HepG2 (cell line): ENCODE measurements at regions not wholly inside any gene's neighbourhood (a gene's known extent, or its start where the extent isn't known, plus 50 kb on each side); places are given as distances from the start of the nearest gene placed in this dataset.

Experiments used
- ATAC-seq: fragments of 200-7000 bp; cut with Tn5 transposase; 3 replicates; pipeline ENCODE4 v1.9.1; 2020; ENCODE audit warnings: mild to moderate bottlenecking, moderate library complexity
- BruUV-seq: library from RNA; stranded (reverse); fragments of 400-500 nt; replicated peaks from 2 replicates; lab custom pipeline; 2021; lab: Mats Ljungman, UMichigan
- CTCF ChIA-PET: fragments of 300-600 bp; formaldehyde crosslinking; extraction: SDS; loops from one replicate; lab custom pipeline; 2021; ENCODE audit warnings: low total read pairs, inconsistent platforms, low intra/inter-chr PET ratio; lab: Yijun Ruan, JAX
- POLR2A ChIA-PET: fragments of 350-600 bp; sonication (Branson Sonifier 250); formaldehyde crosslinking; loops from one replicate; lab custom pipeline; 2020; ENCODE audit warnings: antibody characterized with exemption, inconsistent platforms; lab: Yijun Ruan, JAX
- DNase-seq: peaks from one replicate; pipeline ENCODE4 v3.0.0-alpha.2; 2015; ENCODE audit warnings: low spot score
- FAIRE-seq: peaks from 3 replicates; lab custom pipeline; 2011; peaks lifted over from hg19 to GRCh38; lab: Jason Lieb, UNC
- H2AFZ ChIP-seq: one replicate; pipeline ENCODE4 v1.6.1; 2011; ENCODE audit warnings: low read length, inconsistent platforms
- H3K27ac ChIP-seq: fragments of 300-600 bp; 3 replicates; pipeline ENCODE4 v1.8.0; 2011; ENCODE audit warnings: mixed run types, mild to moderate bottlenecking, mixed read lengths, low read length, inconsistent platforms; ENCODE audit not compliant: insufficient read depth; ENCODE audit errors: extremely low read length
- H3K27me3 ChIP-seq, 2 experiments: fragments of 200-600 bp in 1 of 2; 2 replicates in 1 of 2; 3 replicates in 1 of 2; pipeline versions ENCODE4 v1.6.0 to v1.8.0; 2011; ENCODE audit warnings: low read length in 2 of 2, mild to moderate bottlenecking in 2 of 2, moderate library complexity in 2 of 2, inconsistent platforms in 1 of 2; ENCODE audit not compliant: insufficient read depth in 2 of 2, control insufficient read depth in 1 of 2
- H3K36me3 ChIP-seq, 2 experiments: fragments of 200-600 bp in 1 of 2; replicated peaks in 1 of 2; 2 replicates in 1 of 2; 3 replicates in 1 of 2; pipeline versions ENCODE4 v1.5.1 to v1.8.0; 2011; ENCODE audit warnings: low read length in 2 of 2, inconsistent platforms in 1 of 2; ENCODE audit not compliant: insufficient read depth in 2 of 2, control insufficient read depth in 1 of 2
- H3K4me1 ChIP-seq: 2 replicates; pipeline ENCODE4 v1.5.1; 2012; ENCODE audit warnings: low read length, inconsistent platforms; ENCODE audit not compliant: insufficient read depth
- H3K4me2 ChIP-seq: 2 replicates; pipeline ENCODE4 v1.6.0; 2011; ENCODE audit warnings: low read depth, low read length, inconsistent platforms
- H3K4me3 ChIP-seq, 3 experiments: fragments of 200-600 bp in 1 of 3; sonication (generic), shearing (Covaris generic) in 1 of 3; replicated peaks in 1 of 3; 2 replicates each; pipeline ENCODE4 v1.5.1; 2011 to 2016; ENCODE audit warnings: low read length in 3 of 3, inconsistent platforms in 2 of 3, low read depth in 2 of 3, mild to moderate bottlenecking in 2 of 3, control low read depth in 1 of 3, mixed read lengths in 1 of 3; ENCODE audit not compliant: insufficient read depth in 1 of 3
- H3K79me2 ChIP-seq: one replicate; pipeline ENCODE4 v1.6.1; 2011; ENCODE audit warnings: low read length, inconsistent platforms; ENCODE audit not compliant: insufficient read depth
- H3K9ac ChIP-seq: 2 replicates; pipeline ENCODE4 v1.6.0; 2011; ENCODE audit warnings: mild to moderate bottlenecking, low read depth, low read length, inconsistent platforms; ENCODE audit not compliant: insufficient read depth
- H3K9me3 ChIP-seq: 2 replicates; pipeline ENCODE4 v1.5.1; 2012; ENCODE audit warnings: mild to moderate bottlenecking, low read length
- H4K20me1 ChIP-seq: 2 replicates; pipeline ENCODE4 v1.6.0; 2011; ENCODE audit warnings: inconsistent platforms, mild to moderate bottlenecking, low read length, moderate library complexity; ENCODE audit not compliant: insufficient read depth
- FOSL1 ChIP-seq: sonication (generic); formaldehyde crosslinking; IDR thresholded peaks from 2 replicates; pipeline ENCODE4 v1.9.0; 2021; ENCODE audit warnings: missing genetic modification reagents, borderline replicate concordance
- PLRG1 ChIP-seq: fragments of 450-650 bp; conservative IDR thresholded peaks from 2 replicates; pipeline ENCODE4 v1.6.1; 2016
- ZFAT ChIP-seq: sonication (generic); formaldehyde crosslinking; conservative IDR thresholded peaks from 2 replicates; pipeline ENCODE4 v1.8.1; 2023; ENCODE audit warnings: missing genetic modification reagents, inconsistent platforms
- ZFP37 ChIP-seq: sonication (generic); formaldehyde crosslinking; IDR thresholded peaks from 2 replicates; pipeline ENCODE4 v1.4.0; 2020; ENCODE audit warnings: missing genetic modification reagents, borderline replicate concordance
- ZNF296 ChIP-seq: sonication (generic); formaldehyde crosslinking; conservative IDR thresholded peaks from 2 replicates; pipeline ENCODE4 v1.5.0; 2020; ENCODE audit warnings: mild to moderate bottlenecking, missing genetic modification reagents
- ZNF496 ChIP-seq: sonication (generic); formaldehyde crosslinking; IDR thresholded peaks from 2 replicates; pipeline ENCODE4 v1.8.1; 2023; ENCODE audit warnings: mild to moderate bottlenecking, moderate library complexity, missing genetic modification reagents; ENCODE audit not compliant: insufficient replicate concordance
- ZNF549 ChIP-seq: sonication (generic); formaldehyde crosslinking; IDR thresholded peaks from 2 replicates; pipeline ENCODE4 v1.5.0; 2020; ENCODE audit warnings: missing genetic modification reagents
- ZSCAN25 ChIP-seq: sonication (generic); formaldehyde crosslinking; IDR thresholded peaks from 2 replicates; pipeline ENCODE4 v1.8.0; 2022; ENCODE audit warnings: mild to moderate bottlenecking, missing genetic modification reagents
- WGBS: methylation state at CpG from one replicate; pipeline ENCODE4 v1.1.6; 2017; ENCODE audit warnings: low lambda C conversion rate; 5-methylcytosine and 5-hydroxymethylcytosine counted together
- in situ Hi-C: cut with HindIII; loops from 2 replicates; pipeline ENCODE4 v1.10.0; 2017; ENCODE audit warnings: low pct_unique_long_range_greater_than_20kb; ENCODE audit not compliant: extremely low pct_ligation_motif_present
- intact Hi-C: fragments of 100-400 bp; cut with micrococcal nuclease; formaldehyde crosslinking; loops from one replicate; pipeline ENCODE4 v1.10.0; 2022; ENCODE audit not compliant: unreplicated experiment

DNA sequence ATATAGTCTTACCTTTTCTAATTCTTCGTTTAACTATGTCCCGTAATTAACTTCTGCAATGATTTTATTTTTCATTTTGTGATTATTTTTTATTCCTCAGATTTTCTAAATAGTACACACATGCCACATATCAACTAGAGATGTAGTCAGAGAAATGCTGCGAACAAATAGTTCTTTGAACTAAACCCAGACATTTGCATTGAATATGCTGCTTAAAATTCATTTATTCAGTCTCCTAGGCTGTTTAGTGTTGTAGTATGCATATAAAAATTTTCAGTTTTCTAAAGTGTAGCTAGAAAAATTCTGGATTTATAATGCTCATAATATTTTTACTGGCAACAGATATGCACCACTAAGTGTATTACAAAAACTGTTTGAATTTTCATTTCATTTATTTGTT lies 68.9 kb upstream of the SLC38A11 start:
- Histone ChIP-seq H3K4me1 (no peaks in the 10 kb centered on the region), H4K20me1 (no peaks in the 10 kb centered on the region), H3K4me3 (no peak overlapping the region), H3K27me3 (no peaks in the 10 kb centered on the region), H3K79me2 (no peaks in the 10 kb centered on the region)
- POLR2A ChIA-PET: no interaction called here
- no peak for FAIRE-seq
- DNase-seq: no peak
- BruUV-seq: no TSS peak
- intact Hi-C loops: no loop called here
- 30% methylated on average over 3 of the region's 3 CpGs for WGBS
- TF ChIP-seq ZNF496 (no peak), FOSL1 (CRISPR knock-in tag) (no peak), ZNF549 (CRISPR knock-in tag) (no peak), PLRG1 (no peak), ZFAT (CRISPR knock-in tag) (no peak), ZSCAN25 (no peak)
- TF ChIP-seq, all 625 proteins: peak for 0
- no peak overlapping the region for H3K27ac ChIP-seq
- no peak for ATAC-seq
- H3K9me3 ChIP-seq: no peaks in the 10 kb centered on the region
- in situ Hi-C loops: loop anchor here (5.0 kb wide), 1 partner anchor 178 kb away; the partner anchor contains the start of gene SCN3A
- H2AFZ ChIP-seq: no peak overlapping the region
- CTCF ChIA-PET: no interaction called here
- H3K4me2 ChIP-seq: no peak overlapping the region
- H3K9ac ChIP-seq: no peak overlapping the region
- H3K36me3 ChIP-seq: no peaks in the 10 kb centered on the region

DNA sequence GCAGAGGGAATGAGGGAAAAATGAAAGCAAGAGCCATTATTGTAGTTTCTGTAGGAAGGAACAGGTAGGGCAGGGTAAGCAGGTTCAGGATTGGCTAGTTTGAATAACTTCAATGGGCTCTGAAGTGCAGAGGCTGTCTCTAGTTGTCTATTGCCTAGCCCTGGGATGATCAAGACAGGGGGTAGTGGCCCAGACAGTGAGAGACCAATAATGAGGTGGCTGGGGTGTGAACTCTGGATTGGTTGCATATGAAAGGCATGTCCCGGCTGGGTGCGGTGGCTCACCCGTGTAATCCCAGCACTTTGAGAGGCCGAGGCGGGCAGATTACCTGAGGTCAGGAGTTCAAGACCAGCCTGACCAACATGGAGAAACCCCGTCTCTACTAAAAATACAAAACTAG lies 67.5 kb upstream of the SLC38A11 start:
- H3K27me3 ChIP-seq: no peaks in the 10 kb centered on the region
- DNase-seq: no peak
- no peaks in the 10 kb centered on the region for H3K4me1 ChIP-seq
- no peak overlapping the region for H2AFZ ChIP-seq
- POLR2A ChIA-PET: no interaction called here
- ATAC-seq: no peak; the same call in 2 of the 3 replicates
- no peak overlapping the region for H3K27ac ChIP-seq
- H3K9ac ChIP-seq: no peak overlapping the region
- H3K79me2 ChIP-seq: no peaks in the 10 kb centered on the region
- intact Hi-C loops: no loop called here
- TF ChIP-seq ZFP37 (CRISPR knock-in tag) (no peak), ZNF296 (no peak)
- TF ChIP-seq, all 625 proteins: peak for 0
- Histone ChIP-seq H3K4me2 (no peak overlapping the region), H3K9me3 (no peaks in the 10 kb centered on the region), H4K20me1 (no peaks in the 10 kb centered on the region), H3K36me3 (no peaks in the 10 kb centered on the region), H3K4me3 (no peak overlapping the region)
- in situ Hi-C loops: loop anchor here (5.0 kb wide), 1 partner anchor 180 kb away; the partner anchor contains the start of gene SCN3A
- no TSS peak for BruUV-seq
- WGBS: 55% methylated on average over 6 of the region's 6 CpGs
- FAIRE-seq: no peak
- CTCF ChIA-PET: no interaction called here
